Left ventricle myocardium inferior (tissue), 1 donor: ENCODE measurements at regions not wholly inside any gene's neighbourhood (a gene's known extent, or its start where the extent isn't known, plus 50 kb on each side); places are given as distances from the start of the nearest gene placed in this dataset.

Source experiments
- DNase-seq: peaks from one replicate; pipeline ENCODE4 v3.0.0-alpha.2; 2020
- H3K27ac ChIP-seq: fragments of 200-600 bp; replicated peaks from 2 replicates; pipeline ENCODE4 v1.8.0; 2021
- H3K27me3 ChIP-seq: fragments of 200-600 bp; 2 replicates; pipeline ENCODE4 v1.8.0; 2021; ENCODE audit warnings: low read depth
- H3K36me3 ChIP-seq: fragments of 200-600 bp; 2 replicates; pipeline ENCODE4 v1.8.0; 2021
- H3K4me1 ChIP-seq: fragments of 200-600 bp; 2 replicates; pipeline ENCODE4 v1.8.0; 2021
- H3K4me3 ChIP-seq: fragments of 200-600 bp; 2 replicates; pipeline ENCODE4 v1.8.0; 2021; ENCODE audit warnings: mild to moderate bottlenecking, moderate library complexity
- H3K9me3 ChIP-seq: fragments of 200-600 bp; replicated peaks from 2 replicates; pipeline ENCODE4 v1.8.0; 2021
- intact Hi-C: fragments of 100-400 bp; cut with micrococcal nuclease; formaldehyde crosslinking; loops from one replicate; pipeline ENCODE4 v1.11.0; 2022
- TF ChIP-seq, protein P1 (sequence below): fragments of 200-600 bp; IDR thresholded peaks from 2 replicates; pipeline ENCODE4 v1.8.0; 2021; ENCODE audit warnings: antibody characterized with exemption, mild to moderate bottlenecking, borderline replicate concordance
- donor health status: DM: no; HTN: yes; CAD: no; lungs with severe emphysema.

DNA sequence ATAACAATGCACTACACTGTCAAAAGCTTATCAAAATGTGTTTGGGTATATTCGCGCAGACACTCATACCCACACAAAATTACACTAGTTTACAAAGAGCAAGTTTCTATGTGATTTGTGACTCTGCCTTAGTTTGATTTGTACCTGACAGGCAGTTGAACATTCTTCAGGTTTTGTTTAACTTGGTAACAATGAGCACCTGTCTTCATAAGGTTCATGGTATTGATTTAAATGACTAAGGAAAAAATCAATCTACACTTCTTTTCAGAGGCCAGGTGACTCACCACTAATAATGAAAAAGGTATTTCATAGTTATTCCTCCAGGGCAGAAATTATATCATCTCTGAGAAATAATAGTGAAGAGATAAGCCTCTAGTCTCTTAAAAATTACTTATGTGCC, 1114.6 kb upstream of the AGA start:
- Histone ChIP-seq H3K4me3 (no peak overlapping the region), H3K27ac (no peak overlapping the region), H3K4me1 (no peaks in the 10 kb centered on the region), H3K27me3 (no peaks in the 10 kb centered on the region), H3K36me3 (no peaks in the 10 kb centered on the region), H3K9me3 (no peaks in the 10 kb centered on the region)
- no peak for DNase-seq
- intact Hi-C loops = no loop called here
- TF ChIP-seq, protein P1, sequence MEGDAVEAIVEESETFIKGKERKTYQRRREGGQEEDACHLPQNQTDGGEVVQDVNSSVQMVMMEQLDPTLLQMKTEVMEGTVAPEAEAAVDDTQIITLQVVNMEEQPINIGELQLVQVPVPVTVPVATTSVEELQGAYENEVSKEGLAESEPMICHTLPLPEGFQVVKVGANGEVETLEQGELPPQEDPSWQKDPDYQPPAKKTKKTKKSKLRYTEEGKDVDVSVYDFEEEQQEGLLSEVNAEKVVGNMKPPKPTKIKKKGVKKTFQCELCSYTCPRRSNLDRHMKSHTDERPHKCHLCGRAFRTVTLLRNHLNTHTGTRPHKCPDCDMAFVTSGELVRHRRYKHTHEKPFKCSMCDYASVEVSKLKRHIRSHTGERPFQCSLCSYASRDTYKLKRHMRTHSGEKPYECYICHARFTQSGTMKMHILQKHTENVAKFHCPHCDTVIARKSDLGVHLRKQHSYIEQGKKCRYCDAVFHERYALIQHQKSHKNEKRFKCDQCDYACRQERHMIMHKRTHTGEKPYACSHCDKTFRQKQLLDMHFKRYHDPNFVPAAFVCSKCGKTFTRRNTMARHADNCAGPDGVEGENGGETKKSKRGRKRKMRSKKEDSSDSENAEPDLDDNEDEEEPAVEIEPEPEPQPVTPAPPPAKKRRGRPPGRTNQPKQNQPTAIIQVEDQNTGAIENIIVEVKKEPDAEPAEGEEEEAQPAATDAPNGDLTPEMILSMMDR = no peak

- TF ChIP-seq, protein P1 = no peak
- DNase-seq = no peak
- Histone ChIP-seq H3K4me3 (no peak overlapping the region), H3K4me1 (no peaks in the 10 kb centered on the region), H3K36me3 (no peaks in the 10 kb centered on the region), H3K9me3 (no peaks in the 10 kb centered on the region), H3K27ac (no peak overlapping the region), H3K27me3 (no peaks in the 10 kb centered on the region)
- intact Hi-C loops = no loop called here
Measured at GRCh38 chr4:178577933-178578332, 1135.7 kb upstream of the AGA start.

- intact Hi-C loops = no loop called here
- H3K36me3 ChIP-seq = no peaks in the 10 kb centered on the region
- no peak overlapping the region for H3K4me3 ChIP-seq
- no peaks in the 10 kb centered on the region for H3K27me3 ChIP-seq
- TF ChIP-seq, protein P1 = no peak
- no peaks in the 10 kb centered on the region for H3K4me1 ChIP-seq
- peaks cover 16% of the 10 kb centered on the region for H3K9me3 ChIP-seq
- no peak for DNase-seq
- H3K27ac ChIP-seq = no peak overlapping the region
Measured at GRCh38 chr4:178595500-178596138, 1153.4 kb upstream of the AGA start.

GRCh38 chr4:178598672-178599071, 1156.4 kb upstream of the AGA start:
- no peaks in the 10 kb centered on the region for H3K27me3 ChIP-seq
- intact Hi-C loops = no loop called here
- H3K4me3 ChIP-seq = no peak overlapping the region
- no peaks in the 10 kb centered on the region for H3K4me1 ChIP-seq
- no peak for DNase-seq
- TF ChIP-seq, protein P1 = no peak
- H3K9me3 ChIP-seq = peaks cover 16% of the 10 kb centered on the region
- no peak overlapping the region for H3K27ac ChIP-seq
- H3K36me3 ChIP-seq = no peaks in the 10 kb centered on the region

- H3K27me3 ChIP-seq = no peaks in the 10 kb centered on the region
- H3K9me3 ChIP-seq = peaks cover 16% of the 10 kb centered on the region
- H3K4me3 ChIP-seq = no peak overlapping the region
- DNase-seq = no peak
- no peaks in the 10 kb centered on the region for H3K4me1 ChIP-seq
- H3K27ac ChIP-seq = no peak overlapping the region
- TF ChIP-seq, protein P1 = no peak
- no peaks in the 10 kb centered on the region for H3K36me3 ChIP-seq
- intact Hi-C loops = no loop called here
Measured at GRCh38 chr4:178599521-178599920, 1157.3 kb upstream of the AGA start.

GRCh38 chr4:178602833-178603232, 1160.6 kb upstream of the AGA start:
- no peaks in the 10 kb centered on the region for H3K36me3 ChIP-seq
- no peak for DNase-seq
- TF ChIP-seq, protein P1 = no peak
- no peaks in the 10 kb centered on the region for H3K27me3 ChIP-seq
- intact Hi-C loops = no loop called here
- H3K27ac ChIP-seq = no peak overlapping the region
- H3K4me1 ChIP-seq = no peaks in the 10 kb centered on the region
- no peak overlapping the region for H3K4me3 ChIP-seq
- peaks cover 16% of the 10 kb centered on the region for H3K9me3 ChIP-seq
